Activated T-cell treated with anti-CD3 and anti-CD28 coated beads for 24 hours (primary cell): ENCODE measurements at regions not wholly inside any gene's neighbourhood (a gene's known extent, or its start where the extent isn't known, plus 50 kb on each side); places are given as distances from the start of the nearest gene placed in this dataset.
"Not testable (repeated sequence)": the region's sequence is repeated elsewhere in the genome, so short reads cannot be mapped to it uniquely, and the experiment has no call there.

Source experiments
- DNase-seq: peaks from one replicate; pipeline ENCODE4 v3.0.0-alpha.2; 2020; ENCODE audit warnings: low read depth

DNA sequence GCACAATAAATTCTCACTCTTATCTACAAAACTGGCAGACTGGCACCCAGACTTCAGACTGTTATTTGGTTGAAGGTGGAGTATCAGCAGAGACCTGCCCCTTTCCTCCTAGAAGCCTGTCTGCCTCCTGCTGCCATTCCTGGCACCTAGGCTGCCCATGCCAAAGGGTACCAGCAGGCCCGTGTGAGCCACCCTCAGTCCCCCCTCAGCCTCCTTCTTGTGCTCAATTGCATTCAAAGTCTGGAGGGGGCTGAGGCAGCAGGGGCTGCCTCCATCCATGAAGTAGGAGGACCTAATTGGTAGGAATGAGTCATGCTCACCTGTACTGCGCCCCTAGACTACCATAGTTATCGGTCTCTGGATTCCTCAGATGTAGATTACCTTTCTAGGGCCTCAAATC lies 440.9 kb upstream of the GRM3 start:
- no peak for DNase-seq

DNA sequence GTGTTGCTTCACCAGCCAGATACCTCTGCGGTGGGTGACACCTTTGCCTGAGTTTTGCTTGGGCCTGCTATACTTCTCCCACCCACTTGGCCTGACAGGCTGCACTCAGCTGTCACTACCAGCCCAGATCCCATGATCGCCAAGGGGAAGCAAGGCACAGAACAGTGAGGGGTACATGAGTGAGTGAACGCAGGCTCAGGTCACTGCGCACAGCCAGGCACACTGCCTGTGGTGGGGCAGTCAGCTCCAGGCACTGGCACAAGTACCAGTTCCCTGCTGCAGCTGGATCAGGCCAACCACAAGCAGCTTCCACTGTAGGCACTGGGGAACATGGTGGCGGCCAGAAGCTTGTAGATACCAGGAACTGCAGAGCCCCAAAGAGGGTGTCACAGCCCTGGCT lies 441.9 kb upstream of the GRM3 start:
- DNase-seq, result no peak

DNA sequence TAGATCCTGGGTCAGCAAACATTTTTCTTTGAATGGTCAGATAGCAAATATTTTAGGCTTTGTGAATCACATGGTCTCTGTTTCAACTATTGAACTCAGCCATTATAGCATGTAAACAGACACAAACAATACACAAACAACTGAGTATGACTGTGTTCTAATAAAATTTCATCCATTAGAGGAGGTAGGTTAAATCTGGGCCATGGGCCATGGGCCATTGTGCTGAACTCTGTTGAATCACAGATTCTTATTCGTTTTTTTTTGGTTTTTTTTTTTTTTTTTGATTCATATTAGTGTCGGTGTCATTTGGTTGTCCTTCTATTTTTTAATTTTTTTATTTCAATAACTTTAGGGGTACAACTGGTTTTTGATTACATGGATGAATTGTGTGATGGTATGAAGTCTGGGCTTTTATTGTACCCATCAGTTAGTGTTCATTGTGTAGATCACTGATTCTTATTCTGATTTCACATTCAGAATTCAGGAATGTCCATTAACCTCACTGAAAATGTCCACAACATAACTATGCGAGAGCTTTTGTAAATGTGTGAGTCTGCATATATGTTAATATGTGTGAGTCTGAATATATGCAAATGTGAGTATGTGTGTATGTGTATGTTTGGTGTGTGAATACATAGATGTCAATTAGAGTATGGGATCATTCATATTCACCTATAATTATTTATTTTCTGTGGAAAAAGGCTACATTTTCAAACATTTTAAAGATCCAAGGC lies 443.7 kb upstream of the GRM3 start:
- no peak for DNase-seq

DNA sequence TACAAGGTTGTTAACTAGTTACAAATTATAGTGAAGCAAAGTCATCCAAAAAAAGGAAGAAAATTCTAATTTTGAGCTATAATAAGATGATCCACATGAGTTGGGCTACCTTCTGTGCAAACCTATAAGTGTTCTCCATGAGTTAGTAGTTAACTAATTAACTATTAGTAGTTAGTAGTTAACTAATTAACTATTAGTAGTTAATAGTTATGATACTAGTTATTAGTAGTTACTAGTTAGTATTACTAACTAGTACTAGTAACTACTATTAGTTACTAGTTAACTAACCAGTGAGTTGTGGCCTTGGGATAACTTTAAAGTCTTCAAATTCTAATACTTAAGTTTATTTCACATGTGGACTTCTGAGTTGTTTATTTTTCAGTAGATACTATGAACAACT lies 453.4 kb upstream of the GRM3 start:
- DNase-seq, result no peak

DNA sequence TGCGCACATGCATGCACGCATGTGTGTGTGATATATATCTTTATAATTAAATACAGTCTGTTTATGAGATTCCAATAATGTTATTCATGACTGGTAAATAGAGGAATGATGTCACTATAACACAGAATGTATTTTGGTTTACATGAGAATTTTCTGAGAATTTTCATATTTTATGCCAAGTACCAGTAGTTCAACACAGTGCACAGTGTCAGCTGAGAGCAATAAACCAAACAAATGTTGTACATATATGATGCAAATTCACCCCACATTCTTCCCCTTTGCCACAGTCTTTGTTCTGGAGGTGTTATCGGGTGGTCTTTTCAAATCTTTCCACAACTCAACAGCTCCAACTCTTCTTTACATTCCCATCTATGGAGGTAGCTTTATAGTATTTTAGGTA lies 462.2 kb upstream of the GRM3 start:
- DNase-seq, result no peak

DNA sequence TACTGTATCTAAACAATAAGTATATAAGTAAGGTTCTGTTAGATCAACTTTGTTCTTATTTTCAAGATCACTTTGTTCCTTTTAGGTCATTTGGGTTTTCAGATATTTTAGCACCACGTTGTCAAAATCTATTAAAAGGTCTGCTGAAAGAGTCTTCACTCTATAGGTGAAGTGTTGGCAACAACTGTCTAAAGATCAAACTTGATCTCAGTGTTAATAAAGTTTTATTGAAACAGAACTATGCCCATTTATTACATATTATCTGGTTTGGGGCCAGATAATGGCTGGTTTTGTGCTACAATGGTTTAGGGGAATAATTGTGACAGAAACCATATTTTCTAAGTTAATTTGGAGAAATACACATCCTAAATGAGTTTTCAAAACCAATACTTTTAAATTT lies 478.9 kb upstream of the GRM3 start:
- no peak for DNase-seq

DNA sequence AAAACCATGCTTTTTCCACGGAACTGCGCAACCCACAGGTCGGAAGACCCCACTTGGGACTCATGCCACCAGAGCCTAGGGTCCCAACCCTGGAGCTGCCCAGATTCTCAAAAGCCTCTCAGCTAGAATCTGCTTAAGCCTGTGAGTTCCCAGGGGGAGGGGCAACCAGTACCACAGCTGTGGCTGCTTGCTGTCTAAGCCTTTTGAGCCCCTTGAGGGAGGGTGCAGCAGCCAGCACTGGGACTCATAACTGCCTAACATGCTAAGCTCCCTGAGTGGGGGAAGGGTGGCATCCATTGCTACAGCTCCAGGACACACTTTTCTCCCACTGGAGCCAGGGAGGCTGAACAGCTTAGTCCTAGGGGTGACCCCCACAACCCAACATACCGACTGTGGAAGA lies 485.6 kb upstream of the GRM3 start:
- DNase-seq, result no peak

DNA sequence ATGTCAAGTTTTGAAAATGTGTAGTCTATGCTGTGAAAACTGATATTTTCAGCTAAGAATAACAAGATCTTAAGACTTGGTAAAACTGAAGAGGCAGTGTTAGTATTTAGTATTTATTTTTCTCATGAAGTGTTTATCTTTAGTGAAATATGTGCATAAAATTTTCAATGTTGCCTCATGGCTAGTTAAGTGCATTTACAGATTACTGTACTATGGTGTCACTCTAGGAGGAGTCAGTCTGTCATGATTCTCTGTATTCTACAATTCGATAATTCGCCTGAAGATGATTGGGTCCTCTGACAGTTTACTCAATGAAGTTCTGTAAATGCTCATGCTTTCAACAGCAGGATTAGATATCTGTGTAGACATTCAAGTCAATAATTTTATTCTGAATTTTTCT lies 488.1 kb upstream of the GRM3 start:
- DNase-seq, result no peak

DNA sequence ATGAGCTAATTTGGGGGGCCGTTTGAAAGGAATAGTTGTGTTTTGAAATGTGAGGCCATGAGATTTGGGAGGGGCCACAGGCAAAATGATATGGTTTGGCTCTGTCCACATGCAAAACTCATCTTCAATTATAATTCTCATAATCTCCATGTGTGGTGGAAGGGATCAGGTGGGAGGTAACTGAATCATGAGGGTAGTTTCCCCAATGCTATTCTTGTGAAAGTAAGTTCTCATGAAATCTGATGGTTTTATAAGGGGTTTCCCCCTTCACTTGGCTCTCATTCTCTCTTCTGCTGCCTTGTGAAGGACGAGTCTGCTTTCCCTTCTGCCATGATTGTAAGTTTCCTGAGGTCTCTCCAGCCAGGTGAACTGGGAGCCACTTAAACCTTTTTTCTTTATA lies 490.8 kb upstream of the GRM3 start:
- DNase-seq, result no peak

DNA sequence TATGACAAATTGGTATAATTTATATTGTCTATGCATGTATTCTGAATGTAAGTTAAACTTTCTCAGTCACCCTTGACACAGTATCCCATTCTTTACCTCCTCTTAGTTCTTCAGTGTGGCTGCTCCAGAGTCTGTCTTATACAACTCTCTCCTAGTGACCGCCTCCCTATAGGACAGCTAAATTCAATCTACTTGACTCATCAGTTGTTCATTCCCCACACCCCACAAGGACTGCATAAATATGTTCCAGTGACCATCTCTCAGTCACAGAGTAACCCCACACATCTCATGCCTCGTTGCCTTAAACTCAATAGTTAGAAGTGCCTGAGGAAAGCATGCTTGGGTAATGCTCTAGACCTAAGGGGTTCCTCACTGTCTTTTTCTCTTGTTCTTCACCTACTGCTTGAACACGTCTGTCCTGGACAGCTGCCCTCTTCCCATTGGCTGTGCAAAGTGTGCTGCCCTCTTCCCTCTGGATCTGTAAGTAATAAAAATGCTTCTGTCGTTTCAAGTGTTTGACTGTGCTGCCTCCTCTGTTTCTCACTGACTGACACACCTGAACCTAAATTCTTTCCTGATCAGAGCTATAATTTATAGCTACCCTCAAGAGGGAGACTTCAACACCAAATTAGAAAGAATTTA lies 494.6 kb upstream of the GRM3 start:
- DNase-seq, result no peak

DNA sequence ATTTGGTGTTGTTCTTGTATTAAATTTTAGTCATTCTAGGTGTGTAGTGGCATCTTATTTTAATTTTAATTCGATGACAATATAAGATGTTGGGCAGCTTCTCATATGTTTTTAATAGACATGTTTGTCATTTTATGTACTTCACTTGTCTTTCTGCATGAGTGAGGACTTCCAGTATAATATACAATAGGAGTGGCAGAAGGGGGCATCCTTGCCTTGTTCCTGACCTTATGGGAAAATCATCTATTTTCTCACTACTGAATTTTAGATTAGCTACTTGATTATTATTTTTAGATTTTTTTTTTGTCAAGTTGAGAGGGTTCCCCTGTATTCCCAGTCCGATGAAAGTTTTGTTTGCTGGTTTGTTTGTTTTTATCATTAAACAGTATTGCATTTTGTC lies 495.2 kb upstream of the GRM3 start:
- no peak for DNase-seq

DNA sequence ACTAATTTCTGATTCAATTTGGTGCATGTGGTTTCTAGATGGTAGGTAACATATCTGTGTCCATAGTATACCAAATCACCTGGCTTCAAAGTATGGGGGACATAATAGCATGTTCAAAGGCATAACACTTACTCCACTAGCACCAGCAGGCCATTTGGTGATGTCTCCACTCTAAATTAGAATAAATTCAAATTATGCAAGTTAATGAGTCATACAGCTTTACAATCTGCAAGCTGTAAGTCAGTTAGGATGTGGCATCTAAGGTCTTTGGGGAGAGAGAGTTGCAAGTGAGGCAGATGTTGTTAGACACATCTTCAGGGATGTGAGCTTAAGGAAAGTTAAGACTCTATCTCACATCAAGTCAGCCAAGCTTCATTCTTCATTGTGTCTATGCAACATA lies 506.4 kb upstream of the GRM3 start:
- no peak for DNase-seq

DNA sequence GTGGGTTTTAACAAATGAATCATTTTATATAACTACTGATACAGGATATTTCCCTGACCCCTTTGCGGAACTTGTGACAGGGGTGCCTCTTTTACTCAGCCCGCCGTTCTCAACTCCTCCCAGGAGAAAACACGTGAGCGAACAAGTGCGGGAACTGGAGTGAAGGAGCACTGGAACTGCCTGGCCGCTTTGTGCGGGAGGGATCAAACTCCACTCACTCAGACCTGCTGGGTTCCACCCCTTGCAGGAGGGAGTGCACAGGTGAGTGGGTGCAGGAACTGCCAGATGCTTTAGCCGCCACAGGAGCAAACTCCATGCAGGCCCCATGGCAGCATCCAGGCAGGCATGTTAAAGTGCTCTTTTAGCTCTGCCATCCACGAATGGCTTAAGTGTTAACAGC lies 513.4 kb upstream of the GRM3 start:
- DNase-seq, result no peak

DNA sequence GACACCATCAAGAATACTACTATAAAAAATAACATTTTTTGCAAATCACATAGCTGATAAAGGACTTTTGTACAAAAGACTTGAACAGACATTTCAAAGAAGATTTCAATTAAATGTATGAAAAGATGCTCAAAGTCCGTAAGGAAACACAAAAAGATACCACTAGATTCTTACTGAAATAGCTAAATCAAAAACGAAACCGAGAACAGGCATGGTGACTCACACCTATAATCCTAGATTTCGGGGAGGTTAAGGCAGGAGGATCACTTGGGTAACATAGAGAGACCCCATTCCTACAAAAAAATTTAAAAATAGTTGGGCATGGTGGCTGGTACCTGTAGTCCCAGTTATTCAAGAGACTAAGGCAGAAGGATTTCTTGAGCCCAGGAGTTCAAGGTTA lies 520.2 kb upstream of the GRM3 start:
- no peak for DNase-seq

DNA sequence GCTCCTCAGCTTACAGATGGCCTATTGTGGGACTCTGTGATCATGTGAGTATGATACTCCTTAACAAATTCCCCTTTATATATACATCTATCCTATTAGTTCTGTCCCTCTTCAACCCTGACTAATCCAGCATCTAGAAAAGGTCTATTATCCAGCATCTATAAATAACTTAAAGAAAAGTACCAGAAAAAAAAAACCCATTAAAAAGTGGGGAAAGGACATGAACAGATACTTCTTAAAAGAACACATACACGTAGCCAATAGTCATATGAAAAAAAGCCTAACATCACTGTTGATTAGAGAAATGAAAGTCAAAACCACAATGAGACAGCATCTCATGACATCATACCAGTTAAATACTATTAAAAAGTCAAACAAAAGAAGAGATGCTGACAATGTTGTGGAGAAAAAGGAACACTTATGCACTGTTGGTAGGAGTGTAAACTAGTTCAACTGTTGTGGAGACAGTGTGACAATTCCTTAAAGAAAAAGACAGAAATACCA lies 549.5 kb upstream of the GRM3 start:
- DNase-seq, result no peak

DNA sequence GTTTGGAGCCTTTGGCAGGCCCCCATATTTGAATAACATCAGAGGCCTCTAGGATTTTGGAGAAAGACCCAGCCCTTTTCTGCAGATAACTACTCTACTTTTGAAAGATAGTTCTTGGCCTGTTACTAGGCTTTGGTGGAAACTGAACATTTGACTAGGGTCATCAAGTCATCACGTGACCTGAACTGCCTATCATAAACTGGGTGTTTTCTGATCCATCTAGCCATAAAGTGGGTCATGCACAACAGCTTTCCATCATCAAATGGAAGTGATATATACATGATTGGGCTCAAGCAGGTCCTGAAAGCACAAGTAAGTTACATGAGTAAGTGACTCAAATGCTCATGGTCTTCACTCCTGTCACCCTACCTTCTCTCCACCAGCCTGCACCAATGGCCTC lies 552.3 kb upstream of the GRM3 start:
- no peak for DNase-seq

DNA sequence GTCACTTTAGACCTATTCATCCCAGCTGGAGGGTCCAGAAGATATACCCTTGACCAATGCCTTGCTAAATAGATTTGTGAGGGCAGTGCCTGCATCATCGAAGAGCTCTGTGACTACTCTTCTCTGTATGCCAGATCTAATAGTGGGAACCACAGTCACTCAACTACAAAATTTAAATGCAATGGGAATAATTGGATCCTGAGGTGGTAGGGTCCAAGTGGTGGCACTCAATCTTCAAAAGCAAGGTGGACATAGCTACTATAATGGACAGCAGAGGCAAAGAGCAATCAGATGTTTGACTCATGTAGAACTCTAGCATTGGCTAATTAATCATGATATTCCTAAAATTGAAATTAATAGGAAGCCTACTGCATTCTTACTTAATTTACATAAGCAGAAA lies 554.3 kb upstream of the GRM3 start:
- DNase-seq, result no peak

DNA sequence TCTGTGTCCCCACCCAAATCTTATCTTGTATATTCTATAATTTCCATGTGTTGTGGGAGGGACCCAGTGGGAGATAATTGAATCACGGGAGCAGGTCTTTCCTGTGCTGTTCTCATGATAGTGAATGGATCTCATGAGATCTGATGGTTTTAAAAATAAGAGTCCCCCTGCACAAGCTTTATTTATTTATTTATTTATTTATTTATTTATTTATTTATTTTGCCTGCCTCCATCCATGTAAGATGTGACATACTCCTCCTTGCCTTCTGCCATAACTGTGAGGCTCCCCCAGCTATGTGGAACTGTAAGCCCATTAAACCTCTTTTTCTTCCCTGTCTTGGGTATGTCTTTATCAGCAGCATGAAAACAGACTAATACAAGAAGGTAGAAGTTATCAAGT lies 579.1 kb upstream of the GRM3 start:
- not testable (repeated sequence) for DNase-seq

DNA sequence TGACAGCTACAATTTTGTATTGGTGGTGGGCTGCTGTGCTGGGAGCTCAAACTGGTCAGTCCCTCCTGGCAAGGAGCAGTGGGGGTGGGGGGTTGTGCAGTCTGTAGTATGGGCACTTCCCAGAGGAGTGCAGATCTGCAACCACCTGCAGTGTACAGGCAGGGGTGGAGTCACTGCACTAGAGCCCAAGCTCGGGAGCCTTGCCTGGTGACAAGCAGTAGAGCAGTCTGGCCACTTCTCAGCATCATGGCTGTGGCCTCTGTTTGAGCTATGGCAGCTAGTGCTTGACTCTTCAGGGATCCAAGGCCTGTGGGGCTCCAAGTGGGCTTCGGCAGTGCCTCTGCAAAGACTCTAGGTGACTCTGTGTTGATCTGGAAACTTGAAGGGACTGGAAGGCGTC lies 585.1 kb upstream of the GRM3 start:
- DNase-seq, result no peak

DNA sequence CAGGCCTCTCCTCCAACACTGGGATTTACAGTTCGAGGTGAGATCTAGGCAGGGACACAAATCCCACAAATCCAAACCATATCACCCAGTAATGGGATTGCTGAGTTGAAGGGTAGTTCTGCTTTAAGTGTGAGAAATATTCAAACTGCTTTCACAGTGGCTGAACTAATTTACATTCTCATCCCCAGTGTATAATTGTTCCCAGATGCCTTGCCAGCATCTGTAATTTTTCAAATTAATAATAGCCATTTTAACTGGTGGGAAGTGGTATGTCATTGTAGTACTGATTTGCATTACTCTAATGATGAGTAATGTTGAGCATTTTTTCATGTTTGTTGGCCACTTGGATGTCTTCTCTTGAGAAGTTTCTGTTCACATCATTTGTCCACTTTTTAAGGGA lies 592.8 kb upstream of the GRM3 start:
- no peak for DNase-seq

DNA sequence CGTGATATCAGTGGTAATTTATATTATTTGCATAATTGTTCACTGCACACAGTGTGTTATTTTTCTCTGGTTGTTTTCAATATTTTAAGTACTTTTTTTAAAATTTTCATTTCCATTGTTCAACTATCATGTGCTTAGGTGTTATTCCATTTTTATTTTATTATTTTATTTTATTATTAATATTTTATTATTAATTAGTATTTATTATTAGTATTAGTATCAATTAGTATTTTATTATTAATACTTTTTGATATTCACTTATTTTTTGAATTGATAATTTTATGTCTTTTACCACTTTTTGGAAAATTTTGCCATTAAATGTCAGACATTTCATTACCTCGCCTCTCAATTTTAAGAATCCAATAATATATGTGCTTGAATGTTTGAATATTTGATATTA lies 593.8 kb upstream of the GRM3 start:
- no peak for DNase-seq

DNA sequence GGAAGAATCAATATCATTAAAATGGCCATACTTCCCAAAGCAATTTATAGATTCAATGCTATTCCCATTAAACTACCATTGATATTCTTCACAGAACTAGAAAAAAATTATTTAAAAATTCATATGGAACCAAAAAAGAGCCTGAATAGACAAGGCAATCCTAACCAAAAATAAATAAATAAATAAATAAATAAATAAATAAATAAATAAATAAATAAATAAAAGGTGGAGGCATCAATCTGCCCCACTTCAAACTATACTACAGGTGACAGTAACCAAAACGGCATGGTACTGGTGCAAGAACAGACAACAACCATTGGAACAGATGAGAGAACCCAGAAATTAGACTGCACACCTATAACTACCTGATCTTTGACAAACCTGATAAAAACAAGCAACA lies 598.5 kb upstream of the GRM3 start:
- DNase-seq, result not testable (repeated sequence)

DNA sequence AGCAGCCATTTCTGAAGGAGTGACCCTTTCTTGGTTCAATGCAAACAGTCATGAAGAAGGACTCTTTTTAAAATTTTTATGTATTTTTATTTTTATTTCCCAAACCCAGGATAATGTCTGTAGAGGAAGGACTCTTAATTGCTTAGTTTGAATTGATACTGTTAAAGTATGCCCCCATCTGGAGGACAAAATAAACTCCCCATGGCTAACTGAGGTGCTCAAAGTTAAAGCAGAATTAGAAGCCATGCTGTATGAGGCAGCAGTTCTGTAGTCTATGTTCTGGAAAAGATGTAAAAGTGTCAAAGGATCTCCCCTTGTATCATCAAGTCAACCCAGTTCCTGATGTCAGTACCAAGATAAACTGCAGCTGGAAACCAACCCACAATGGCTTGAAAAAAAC lies 617.9 kb upstream of the GRM3 start:
- DNase-seq, result no peak

DNA sequence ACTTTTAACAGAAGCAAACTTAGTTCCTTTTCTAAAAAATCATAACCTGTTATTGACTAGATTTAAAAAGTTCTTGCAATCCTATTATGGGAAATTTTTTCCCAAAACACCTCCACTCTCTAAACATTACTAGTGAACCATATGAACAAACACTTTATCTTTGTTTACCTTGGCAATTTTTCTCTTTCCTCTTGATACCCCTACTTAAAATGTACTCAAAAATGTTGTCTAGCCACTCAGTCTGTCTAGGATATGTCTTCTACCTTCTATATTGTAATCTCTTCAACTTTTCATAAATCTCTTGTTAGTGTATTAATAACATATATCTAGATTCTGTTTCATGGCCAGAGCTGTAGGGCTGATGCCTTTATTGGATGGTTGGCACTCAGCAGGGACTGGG lies 630.0 kb upstream of the GRM3 start:
- DNase-seq, result no peak
